ENCODE measurements at regions not wholly inside any gene's neighbourhood (a gene's known extent, or its start where the extent isn't known, plus 50 kb on each side); places are given as distances from the start of the nearest gene placed in this dataset.

GRCh38 chr3:154801729-154802128, 278.4 kb upstream of the MME start:
- DNase-seq = no peak

- no peak for DNase-seq
Measured at GRCh38 chr3:154799800-154800199, 280.3 kb upstream of the MME start.

GRCh38 chr3:154795582-154795981, 284.5 kb upstream of the MME start:
- no peak for DNase-seq

GRCh38 chr3:154794814-154795445, 285.2 kb upstream of the MME start:
- no peak for DNase-seq

GRCh38 chr3:154794391-154794790, 285.7 kb upstream of the MME start:
- DNase-seq = no peak

GRCh38 chr3:154792828-154793227, 287.3 kb upstream of the MME start:
- no peak for DNase-seq

GRCh38 chr3:154791611-154792010, 288.5 kb upstream of the MME start:
- DNase-seq = no peak

GRCh38 chr3:154786724-154787123, 293.4 kb upstream of the MME start:
- DNase-seq = no peak

GRCh38 chr3:154783521-154783931, 296.6 kb upstream of the MME start:
- no peak for DNase-seq

GRCh38 chr3:154783061-154783460, 297.1 kb upstream of the MME start:
- DNase-seq = no peak

GRCh38 chr3:154782151-154782550, 298.0 kb upstream of the MME start:
- DNase-seq = no peak

- DNase-seq = no peak
Measured at GRCh38 chr3:154781595-154781994, 298.5 kb upstream of the MME start.

GRCh38 chr3:154780263-154780662, 299.9 kb upstream of the MME start:
- no peak for DNase-seq

GRCh38 chr3:154779571-154779970, 300.5 kb upstream of the MME start:
- DNase-seq = no peak

- DNase-seq = no peak
Measured at GRCh38 chr3:154778057-154778456, 302.1 kb upstream of the MME start.

GRCh38 chr3:154776549-154777225, 303.4 kb upstream of the MME start:
- no peak for DNase-seq

GRCh38 chr3:154775821-154776548, 304.1 kb upstream of the MME start:
- no peak for DNase-seq

GRCh38 chr3:154766765-154767503, 313.2 kb upstream of the MME start:
- DNase-seq = no peak

- DNase-seq = no peak
Measured at GRCh38 chr3:154764856-154765640, 315.1 kb upstream of the MME start.

GRCh38 chr3:154762486-154762885, 317.6 kb upstream of the MME start:
- no peak for DNase-seq

GRCh38 chr3:154759966-154760365, 320.2 kb upstream of the MME start:
- no peak for DNase-seq

GRCh38 chr3:154758109-154758868, 321.8 kb upstream of the MME start:
- DNase-seq = no peak
